ENCODE measurements at regions not wholly inside any gene's neighbourhood (a gene's known extent, or its start where the extent isn't known, plus 50 kb on each side); places are given as distances from the start of the nearest gene placed in this dataset.

DNA sequence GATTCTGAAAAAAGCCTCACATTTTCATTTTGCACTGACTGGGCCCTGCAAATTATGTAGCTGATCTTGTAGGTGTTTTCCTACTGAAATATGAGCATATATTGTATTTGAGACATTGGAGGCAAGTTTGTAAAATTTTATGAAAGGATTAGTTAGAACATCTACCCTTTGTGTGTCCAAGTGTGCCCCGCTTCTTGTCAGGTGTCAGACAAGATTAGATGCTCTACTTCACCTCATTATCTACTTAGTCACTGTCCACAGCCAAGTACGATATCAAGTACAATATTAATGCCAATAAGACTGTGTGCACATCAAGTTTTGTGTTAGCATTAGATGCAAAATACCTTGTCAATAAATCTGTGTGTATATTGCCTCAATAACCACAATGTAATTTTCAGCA, 67.8 kb upstream of the RPRM start:
- Histone ChIP-seq H3K56ac (ENCODE audit: insufficient read length, low read depth, low read length) (no peak overlapping the region), H4K20me1 (ENCODE audit: control insufficient read depth, insufficient read depth, insufficient read length) (no peaks in the 10 kb centered on the region), H3K79me1 (ENCODE audit: insufficient read depth, low read depth, low read length, poor library complexity, severe bottlenecking) (no peaks in the 10 kb centered on the region), H2BK5ac (ENCODE audit: insufficient read length, low read length) (no peak overlapping the region), H2BK20ac (ENCODE audit: low read depth, low read length, poor library complexity, severe bottlenecking) (no peak overlapping the region), H4K91ac (ENCODE audit: insufficient read length, low read depth, low read length) (no peak overlapping the region), H3K27me3 (ENCODE audit: insufficient read depth, low read length) (no peaks in the 10 kb centered on the region), H2AFZ (ENCODE audit: low read length) (no peak overlapping the region), H2BK12ac (ENCODE audit: insufficient read length, low read depth, low read length) (no peak overlapping the region), H3K4ac (ENCODE audit: low read depth, low read length) (no peak overlapping the region), H3K27ac (ENCODE audit: insufficient read length, low read depth, low read length) (no peak overlapping the region), H3K14ac (ENCODE audit: insufficient read depth, low read length) (no peak overlapping the region), H3K79me2 (ENCODE audit: insufficient read depth, low read length) (no peaks in the 10 kb centered on the region), H4K5ac (ENCODE audit: insufficient read length, low read depth, low read length) (no peak overlapping the region), H3K4me2 (ENCODE audit: insufficient read depth, insufficient read length, low read length) (no peak overlapping the region), H2AK5ac (ENCODE audit: insufficient read length, low read length) (no peak overlapping the region), H2BK120ac (ENCODE audit: low read depth, low read length, poor library complexity, severe bottlenecking) (no peak overlapping the region), H4K8ac (replicated peaks; ENCODE audit: insufficient read length, low read depth, low read length) (no peak overlapping the region), H3K23ac (ENCODE audit: insufficient read length, low read depth, low read length) (no peak overlapping the region), H3K18ac (ENCODE audit: insufficient read length, low read depth, low read length) (no peak overlapping the region), H3K9ac (ENCODE audit: extremely low read depth, insufficient read length, low read length) (no peak overlapping the region), H3K23me2 (ENCODE audit: insufficient read length, low read depth, low read length, poor library complexity, severe bottlenecking) (no peaks in the 10 kb centered on the region), H3K9me3 (ENCODE audit: control insufficient read depth, low read depth, low read length) (no peaks in the 10 kb centered on the region), H2BK15ac (ENCODE audit: low read depth, low read length) (no peak overlapping the region), H3T11ph (ENCODE audit: low read length) (no peak overlapping the region), H3K4me1 (ENCODE audit: insufficient read depth, low read length) (peaks cover 3% of the 10 kb centered on the region; the same call in 1 of the 2 replicates)
- Mint-ChIP-seq H3K4me1 (peaks cover 22 to 23% of the 10 kb centered on the region in 2 experiments), H3K9me3 (peaks cover 0 to 4% of the 10 kb centered on the region in 2 experiments; a peak in 4 of 5 replicates), H3K27me3 (ENCODE audit: low read depth) (no peaks in the 10 kb centered on the region), H3K36me3 (ENCODE audit: insufficient read depth in 1 of 3, low read depth in 3 of 3) (peaks cover 1 to 8% (median 3%) of the 10 kb centered on the region in 3 experiments; a peak in 6 of 7 replicates), H3K4me3 (no peak overlapping the region), H3K27ac (no peak overlapping the region)
- no peak for DNase-seq
- TF ChIP-seq, protein P1, sequence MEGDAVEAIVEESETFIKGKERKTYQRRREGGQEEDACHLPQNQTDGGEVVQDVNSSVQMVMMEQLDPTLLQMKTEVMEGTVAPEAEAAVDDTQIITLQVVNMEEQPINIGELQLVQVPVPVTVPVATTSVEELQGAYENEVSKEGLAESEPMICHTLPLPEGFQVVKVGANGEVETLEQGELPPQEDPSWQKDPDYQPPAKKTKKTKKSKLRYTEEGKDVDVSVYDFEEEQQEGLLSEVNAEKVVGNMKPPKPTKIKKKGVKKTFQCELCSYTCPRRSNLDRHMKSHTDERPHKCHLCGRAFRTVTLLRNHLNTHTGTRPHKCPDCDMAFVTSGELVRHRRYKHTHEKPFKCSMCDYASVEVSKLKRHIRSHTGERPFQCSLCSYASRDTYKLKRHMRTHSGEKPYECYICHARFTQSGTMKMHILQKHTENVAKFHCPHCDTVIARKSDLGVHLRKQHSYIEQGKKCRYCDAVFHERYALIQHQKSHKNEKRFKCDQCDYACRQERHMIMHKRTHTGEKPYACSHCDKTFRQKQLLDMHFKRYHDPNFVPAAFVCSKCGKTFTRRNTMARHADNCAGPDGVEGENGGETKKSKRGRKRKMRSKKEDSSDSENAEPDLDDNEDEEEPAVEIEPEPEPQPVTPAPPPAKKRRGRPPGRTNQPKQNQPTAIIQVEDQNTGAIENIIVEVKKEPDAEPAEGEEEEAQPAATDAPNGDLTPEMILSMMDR (conservative IDR thresholded peaks at IDR 0.05): no peak
- no CpG with 5 or more reads among the region's 2 CpGs for WGBS (ENCODE audit: extremely low coverage, insufficient read length, low lambda C conversion rate)
